Gastrocnemius medialis (tissue), 4 donors: ENCODE measurements at regions not wholly inside any gene's neighbourhood (a gene's known extent, or its start where the extent isn't known, plus 50 kb on each side); places are given as distances from the start of the nearest gene placed in this dataset.
A peak's percentile ranks its signal among the peaks of the same experiment; 100 is the strongest.

Experiments
- POLR2A ChIP-seq, 2 donors: fragments of 450-650 bp; IDR thresholded peaks; one replicate each; pipeline ENCODE4 v1.6.1; 2017; ENCODE audit warnings: antibody characterized with exemption in 2 of 2, mild to moderate bottlenecking in 2 of 2, moderate library complexity in 2 of 2
- TF ChIP-seq, protein P1 (sequence below), 5 experiments: fragments of 450-650 bp in 3 of 5; fragments of 200-600 bp in 2 of 5; sonication (generic) in 2 of 5; IDR thresholded peaks in 4 of 5; conservative IDR thresholded peaks in 1 of 5; 1 replicate in 4 of 5; 2 replicates in 1 of 5; pipeline ENCODE4 v1.5.1; 2016 to 2019; ENCODE audit warnings: antibody characterized with exemption in 5 of 5, mild to moderate bottlenecking in 3 of 5, moderate library complexity in 3 of 5

DNA sequence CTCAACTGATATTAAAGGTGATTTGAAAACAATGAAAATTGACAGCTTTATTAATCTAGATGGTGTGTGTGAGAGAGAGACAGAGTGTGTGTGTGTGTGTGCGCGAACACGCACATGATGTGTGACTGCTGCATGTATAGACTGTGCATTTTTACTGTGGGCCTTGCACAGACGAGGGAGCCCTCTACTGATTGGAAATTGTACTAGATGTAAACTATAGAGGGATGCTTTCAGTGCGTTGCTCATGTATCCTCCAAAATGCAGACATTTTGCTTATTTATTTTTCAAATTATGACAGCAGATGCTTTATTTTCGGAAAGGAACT lies 168.4 kb upstream of the GK2 start:
- TF ChIP-seq, protein P1, sequence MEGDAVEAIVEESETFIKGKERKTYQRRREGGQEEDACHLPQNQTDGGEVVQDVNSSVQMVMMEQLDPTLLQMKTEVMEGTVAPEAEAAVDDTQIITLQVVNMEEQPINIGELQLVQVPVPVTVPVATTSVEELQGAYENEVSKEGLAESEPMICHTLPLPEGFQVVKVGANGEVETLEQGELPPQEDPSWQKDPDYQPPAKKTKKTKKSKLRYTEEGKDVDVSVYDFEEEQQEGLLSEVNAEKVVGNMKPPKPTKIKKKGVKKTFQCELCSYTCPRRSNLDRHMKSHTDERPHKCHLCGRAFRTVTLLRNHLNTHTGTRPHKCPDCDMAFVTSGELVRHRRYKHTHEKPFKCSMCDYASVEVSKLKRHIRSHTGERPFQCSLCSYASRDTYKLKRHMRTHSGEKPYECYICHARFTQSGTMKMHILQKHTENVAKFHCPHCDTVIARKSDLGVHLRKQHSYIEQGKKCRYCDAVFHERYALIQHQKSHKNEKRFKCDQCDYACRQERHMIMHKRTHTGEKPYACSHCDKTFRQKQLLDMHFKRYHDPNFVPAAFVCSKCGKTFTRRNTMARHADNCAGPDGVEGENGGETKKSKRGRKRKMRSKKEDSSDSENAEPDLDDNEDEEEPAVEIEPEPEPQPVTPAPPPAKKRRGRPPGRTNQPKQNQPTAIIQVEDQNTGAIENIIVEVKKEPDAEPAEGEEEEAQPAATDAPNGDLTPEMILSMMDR (IDR thresholded peaks at IDR 0.05 in 4 of 5, conservative IDR thresholded peaks at IDR 0.05 in 1 of 5): peak in 1 of 5 experiments; percentile 33
- TF ChIP-seq POLR2A (IDR thresholded peaks at IDR 0.05): no peak
